RPMI7951 (cell line): ENCODE measurements at regions not wholly inside any gene's neighbourhood (a gene's known extent, or its start where the extent isn't known, plus 50 kb on each side); places are given as distances from the start of the nearest gene placed in this dataset.
"Not testable (repeated sequence)": the region's sequence is repeated elsewhere in the genome, so short reads cannot be mapped to it uniquely, and the experiment has no call there.

Source experiments
- DNase-seq: peaks from one replicate; pipeline ENCODE4 v3.0.0-alpha.2; 2012; ENCODE audit warnings: low read depth

DNA sequence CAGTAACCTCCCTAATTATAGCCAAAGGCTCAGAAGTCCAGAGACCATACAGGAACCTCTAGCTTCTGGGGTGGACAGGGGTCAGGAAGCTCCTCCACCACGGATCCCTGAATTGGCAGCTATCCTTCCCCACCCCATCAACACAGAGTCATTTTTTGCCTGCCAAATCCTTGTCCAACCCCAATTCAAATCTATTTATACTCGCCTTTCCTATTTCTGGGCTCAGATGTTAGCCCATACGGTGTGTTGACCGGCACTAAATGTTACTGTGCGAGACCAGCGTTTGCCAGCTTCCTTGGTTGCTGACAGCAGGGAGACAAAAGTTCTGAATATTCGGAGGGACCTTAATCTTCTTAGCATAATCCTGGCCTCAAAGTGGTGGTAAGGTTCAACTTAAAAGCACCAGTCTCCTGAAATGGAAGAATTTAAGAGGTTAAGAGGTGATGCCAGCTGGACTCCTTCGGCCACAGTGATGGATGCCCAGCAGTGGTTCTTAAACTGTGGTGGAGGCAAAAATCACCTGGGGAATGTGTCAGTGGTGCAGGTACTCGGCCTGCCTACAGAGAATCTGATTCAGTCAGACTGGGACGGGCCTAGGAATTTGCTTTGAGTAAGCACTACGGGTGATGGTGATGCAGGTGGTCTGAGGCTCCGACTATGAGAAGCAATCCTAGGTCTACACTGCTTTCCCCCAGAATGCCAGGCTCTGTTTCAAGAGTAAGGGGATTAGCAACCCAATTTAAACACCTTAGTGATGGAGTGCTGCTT is 204.8 kb upstream of the MEF2C start:
- no peak for DNase-seq

GRCh38 chr5:89087128-89087527 is 204.1 kb upstream of the MEF2C start:
- DNase-seq, result no peak

DNA sequence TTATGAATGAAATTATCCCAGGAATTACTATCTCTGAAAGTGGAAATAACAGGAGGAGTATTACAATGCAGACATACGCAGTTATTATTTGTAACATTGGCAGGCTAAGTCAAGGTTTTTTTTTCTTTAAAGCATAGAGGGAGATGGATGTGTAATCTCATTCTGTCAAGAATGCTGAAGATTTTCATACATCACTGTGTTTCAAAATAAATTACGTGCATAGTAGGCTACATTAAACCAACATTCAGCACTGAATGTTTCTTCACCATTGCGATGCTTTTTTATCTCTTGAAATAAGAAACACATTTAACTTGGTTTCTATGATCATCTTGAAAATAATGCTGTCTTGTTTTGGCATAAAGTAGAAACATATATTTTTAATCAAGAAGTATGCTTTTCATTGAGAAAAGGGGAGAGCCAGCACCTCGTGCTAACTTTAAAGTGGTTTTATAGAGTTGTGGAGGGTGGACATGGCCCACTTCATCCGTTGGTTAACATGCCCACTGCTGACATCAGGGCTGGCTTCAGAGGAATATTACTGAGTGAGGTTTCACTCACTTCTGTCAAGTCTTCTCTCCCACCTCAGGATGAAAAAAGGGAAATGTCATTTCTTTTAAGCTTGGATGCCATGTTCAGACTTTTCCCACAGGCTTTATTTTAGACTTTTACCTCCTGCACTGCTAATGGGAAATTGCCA is 203.6 kb upstream of the MEF2C start:
- DNase-seq, result no peak

DNA sequence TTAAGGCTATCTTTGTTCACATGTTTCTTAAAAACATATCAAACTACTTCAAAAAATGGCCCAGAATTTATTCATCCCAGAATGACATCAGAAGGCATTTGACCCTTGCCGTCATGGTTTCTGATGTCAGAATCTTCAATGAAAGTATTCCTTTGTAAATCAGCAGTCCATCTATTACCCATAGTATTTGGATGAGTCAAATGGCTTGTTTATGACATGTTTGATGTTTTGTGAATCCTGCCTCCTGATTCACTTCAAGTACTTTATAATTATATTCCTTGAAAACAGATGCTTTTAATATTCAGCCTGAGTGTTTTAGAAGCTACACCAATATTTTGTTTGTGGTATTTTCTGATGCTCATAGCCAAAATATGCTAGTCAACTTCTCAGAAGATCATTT is 200.8 kb upstream of the MEF2C start:
- DNase-seq, result peak; percentile 25

- DNase-seq, result no peak
These were observed 198.4 kb upstream of the MEF2C start for GRCh38 chr5:89081360-89081759.

GRCh38 chr5:89080467-89081116 is 197.6 kb upstream of the MEF2C start:
- DNase-seq, result no peak

- DNase-seq, result no peak
These were observed 190.1 kb upstream of the MEF2C start for GRCh38 chr5:89072842-89073672.

- DNase-seq, result no peak
These were observed 189.0 kb upstream of the MEF2C start for GRCh38 chr5:89071941-89072331.

DNA sequence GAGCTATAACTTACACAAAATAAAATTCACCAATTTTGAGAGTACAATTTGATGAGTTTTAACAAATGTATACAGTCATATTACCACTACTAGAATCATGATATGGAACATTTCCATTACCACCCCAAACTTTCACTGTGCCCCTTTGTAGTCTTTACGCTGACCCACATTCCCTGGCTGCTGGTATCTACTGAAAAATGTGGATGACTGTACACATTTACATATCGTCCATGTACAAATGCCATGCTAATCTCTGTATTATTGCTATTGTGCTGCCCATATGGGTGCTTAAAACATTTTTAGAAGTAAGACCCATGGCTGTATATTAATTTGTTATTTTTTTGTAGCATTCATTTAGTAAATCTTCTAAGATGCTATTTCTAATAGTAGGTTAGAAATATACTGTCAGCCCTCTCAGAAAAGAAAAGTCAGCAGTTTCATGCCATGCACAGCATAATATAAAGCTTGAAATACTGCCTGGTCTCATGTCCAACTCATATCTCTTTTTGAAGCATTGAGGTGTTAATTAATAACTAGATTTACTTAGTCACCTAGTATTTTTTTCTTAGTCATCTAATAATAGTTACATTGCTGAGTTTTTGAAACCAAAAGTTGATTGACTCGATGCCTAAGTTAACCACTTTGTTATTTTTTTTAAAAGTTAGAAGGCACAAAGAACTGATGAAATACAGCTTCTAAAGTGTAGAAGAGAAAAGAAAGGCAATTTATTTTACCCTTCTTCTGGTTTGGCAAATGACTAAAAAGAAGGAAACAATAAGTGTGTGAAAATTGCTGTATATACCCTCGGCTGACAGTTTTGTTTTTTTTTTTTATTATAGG is 188.3 kb upstream of the MEF2C start:
- peak; percentile 23 for DNase-seq

GRCh38 chr5:89069591-89069990 is 186.6 kb upstream of the MEF2C start:
- no peak for DNase-seq

DNA sequence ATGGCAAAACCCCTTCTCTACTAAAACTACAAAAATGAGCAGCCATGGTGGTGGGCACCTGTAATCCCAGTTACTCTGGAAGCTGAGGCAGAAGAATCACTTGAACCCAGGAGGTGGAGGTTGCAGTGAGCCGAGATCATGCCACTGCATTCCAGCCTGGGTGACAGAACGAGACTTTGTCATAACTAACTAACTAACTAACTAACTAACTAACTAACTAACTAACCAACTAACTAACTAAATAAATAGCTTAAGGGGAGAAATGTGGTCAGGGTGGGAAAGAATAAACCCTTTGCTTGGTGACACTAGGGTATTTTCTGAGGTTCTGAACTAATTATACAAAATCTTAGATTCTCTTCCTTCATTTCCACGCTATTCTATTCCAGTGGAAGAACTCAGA is 184.4 kb upstream of the MEF2C start:
- no peak for DNase-seq

GRCh38 chr5:89065919-89066318 is 182.9 kb upstream of the MEF2C start:
- no peak for DNase-seq

DNA sequence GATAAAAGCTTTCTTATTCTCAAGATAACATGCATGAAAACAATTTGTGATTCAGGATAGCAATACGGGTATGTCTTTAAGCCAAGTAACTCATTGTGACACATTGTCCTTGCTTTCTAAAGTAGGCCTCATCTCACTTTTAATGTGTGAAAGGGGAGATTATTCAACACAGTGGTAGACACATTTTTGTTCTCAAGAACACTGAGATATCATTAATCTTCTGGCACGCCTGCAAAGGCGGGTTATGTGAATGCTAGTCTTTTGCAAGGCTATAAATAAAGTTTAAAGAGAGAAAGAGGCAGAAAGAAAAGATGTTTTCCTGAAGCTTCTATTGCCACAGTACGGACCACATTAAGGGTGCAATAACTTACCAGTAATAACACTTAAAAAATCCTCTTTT is 181.8 kb upstream of the MEF2C start:
- no peak for DNase-seq

DNA sequence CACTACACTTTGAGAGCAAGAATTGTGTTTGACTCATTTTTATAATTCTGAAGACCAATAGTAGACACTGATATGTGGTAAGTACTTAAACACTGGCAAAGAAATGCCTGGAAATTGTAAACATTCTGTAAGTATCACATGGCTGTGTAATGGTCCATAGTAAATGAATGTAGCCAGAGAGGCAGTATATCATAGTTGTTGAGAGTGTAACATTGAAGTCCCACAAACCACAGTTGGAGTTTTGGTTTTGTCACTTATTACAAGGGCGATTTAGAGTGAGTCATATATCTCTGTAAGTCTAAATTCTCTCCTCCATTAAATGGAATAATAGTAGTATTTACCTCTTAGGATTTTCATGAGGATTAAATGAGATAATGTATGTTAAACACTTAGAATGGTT is 181.1 kb upstream of the MEF2C start:
- peak; percentile 13 for DNase-seq

DNA sequence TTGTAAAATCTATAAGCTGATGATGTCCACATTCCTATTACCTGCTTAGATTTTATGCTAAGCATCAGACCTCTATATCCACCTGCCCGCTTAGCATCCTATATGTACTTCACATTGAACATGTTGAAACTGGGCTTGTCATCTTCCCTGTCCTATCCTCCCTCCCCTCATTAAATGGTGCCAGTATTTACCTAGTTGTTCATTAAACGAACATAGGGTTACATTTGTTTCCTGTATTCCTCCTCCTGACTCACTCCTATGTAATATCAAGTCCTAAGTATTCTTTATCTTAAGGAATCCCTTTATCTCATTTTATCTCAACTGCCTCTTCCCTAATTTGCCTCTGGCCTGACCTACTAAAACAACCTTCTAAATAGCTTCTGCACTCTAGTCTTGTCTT is 177.8 kb upstream of the MEF2C start:
- no peak for DNase-seq

- DNase-seq, result no peak
These were observed 176.3 kb upstream of the MEF2C start for GRCh38 chr5:89059274-89059673.

DNA sequence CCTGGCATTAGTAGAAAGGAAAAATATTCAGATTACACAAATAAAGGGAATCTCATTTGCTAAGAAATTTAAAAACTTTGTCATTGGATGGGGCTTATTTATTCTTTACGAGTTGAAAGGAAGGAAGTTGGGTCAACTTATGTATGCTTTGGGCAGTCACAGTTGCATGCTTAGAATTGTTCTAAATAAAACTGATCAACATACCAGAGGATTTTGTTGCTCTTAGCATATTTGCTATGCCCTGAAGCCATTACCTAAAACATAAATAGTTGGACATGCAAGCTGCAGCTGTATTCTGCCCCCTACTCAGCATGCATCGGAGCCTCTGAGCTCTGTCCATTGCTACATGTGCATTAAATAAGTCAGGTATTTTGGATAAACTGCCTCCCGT is 172.7 kb upstream of the MEF2C start:
- DNase-seq, result no peak

GRCh38 chr5:89055015-89055694 is 172.2 kb upstream of the MEF2C start:
- no peak for DNase-seq

GRCh38 chr5:89053547-89053946 is 170.6 kb upstream of the MEF2C start:
- no peak for DNase-seq

GRCh38 chr5:89050062-89050461 is 167.1 kb upstream of the MEF2C start:
- DNase-seq, result not testable (repeated sequence)

- peak; percentile 84 for DNase-seq
These were observed 164.6 kb upstream of the MEF2C start for GRCh38 chr5:89047571-89047970.
